HL-60 (cell line): ENCODE measurements at regions not wholly inside any gene's neighbourhood (a gene's known extent, or its start where the extent isn't known, plus 50 kb on each side); places are given as distances from the start of the nearest gene placed in this dataset.

Experiments
- DNase-seq, 2 experiments: peaks; one replicate each; pipeline ENCODE4 v3.0.0-alpha.2; 2010 to 2020; ENCODE audit warnings: low read depth in 1 of 2, low spot score in 1 of 2
- H3K27ac ChIP-seq: fragments of 250-450 bp; sonication (Bioruptor Pico); replicated peaks from 2 replicates; pipeline ENCODE4 v1.5.1; 2020; ENCODE audit warnings: mild to moderate bottlenecking, moderate library complexity
- H3K27me3 ChIP-seq: fragments of 250-450 bp; sonication (Bioruptor Pico); 2 replicates; pipeline ENCODE4 v1.5.1; 2021; ENCODE audit warnings: mild to moderate bottlenecking, moderate library complexity; ENCODE audit not compliant: insufficient read depth, poor library complexity, severe bottlenecking
- H3K4me3 ChIP-seq: replicated peaks from 2 replicates; pipeline ENCODE4 v1.5.1; 2011; ENCODE audit warnings: mild to moderate bottlenecking, control low read depth, low read length; ENCODE audit not compliant: insufficient read depth
- CTCF ChIP-seq: IDR thresholded peaks from one replicate; pipeline ENCODE4 v1.5.1; 2011; ENCODE audit warnings: low read length, control low read depth, inconsistent platforms; ENCODE audit not compliant: insufficient read depth
- GABPA ChIP-seq: IDR thresholded peaks from 2 replicates; pipeline ENCODE4 v1.6.1; 2012; ENCODE audit warnings: low read depth
- POLR2AphosphoS5 ChIP-seq: IDR thresholded peaks from 2 replicates; pipeline ENCODE4 v1.6.1; 2012; ENCODE audit warnings: low read depth
- REST ChIP-seq: IDR thresholded peaks from 2 replicates; pipeline ENCODE4 v1.6.1; 2012; ENCODE audit warnings: low read depth; ENCODE audit not compliant: insufficient replicate concordance
- SPI1 ChIP-seq: IDR thresholded peaks from 2 replicates; pipeline ENCODE4 v1.6.1; 2012; ENCODE audit warnings: low read depth, mild to moderate bottlenecking, borderline replicate concordance

- no peak for DNase-seq
- Histone ChIP-seq H3K4me3 (no peak overlapping the region), H3K27me3 (peaks cover 10% of the 10 kb centered on the region), H3K27ac (no peak overlapping the region)
- TF ChIP-seq SPI1 = no peak
- no peak for TF ChIP-seq REST
- TF ChIP-seq POLR2AphosphoS5 = no peak
- no peak for TF ChIP-seq GABPA
- no peak for TF ChIP-seq CTCF
Observed at GRCh38 chr1:200471739-200472138, 61.9 kb upstream of the ZNF281 start.

- TF ChIP-seq REST = no peak
- TF ChIP-seq POLR2AphosphoS5 = no peak
- TF ChIP-seq GABPA = no peak
- no peak for TF ChIP-seq CTCF
- no peak for TF ChIP-seq SPI1
- no peak overlapping the region for H3K4me3 ChIP-seq
- peaks cover 4% of the 10 kb centered on the region for H3K27me3 ChIP-seq
- no peak overlapping the region for H3K27ac ChIP-seq
- DNase-seq = no peak
Observed at GRCh38 chr1:200468264-200469001, 58.6 kb upstream of the ZNF281 start.

- Histone ChIP-seq H3K27me3 (no peaks in the 10 kb centered on the region), H3K27ac (no peak overlapping the region), H3K4me3 (no peak overlapping the region)
- TF ChIP-seq SPI1 (peak; percentile 11; the same call in 1 of the 2 replicates), POLR2AphosphoS5 (no peak)
- DNase-seq = no peak
Observed at GRCh38 chr1:200464784-200465400, 55.1 kb upstream of the ZNF281 start.
